SU-DHL-6 (cell line): ENCODE measurements at regions not wholly inside any gene's neighbourhood (a gene's known extent, or its start where the extent isn't known, plus 50 kb on each side); places are given as distances from the start of the nearest gene placed in this dataset.

Experiments
- H2AFZ ChIP-seq: fragments of 200-600 bp; sonication (generic); 2 replicates; pipeline ENCODE4 v1.6.1; 2014; ENCODE audit warnings: low read depth, mild to moderate bottlenecking, moderate library complexity, mixed read lengths, antibody characterized with exemption, low read length; ENCODE audit not compliant: severe bottlenecking
- H3F3A ChIP-seq: fragments of 200-600 bp; shearing (Covaris generic); 2 replicates; pipeline ENCODE4 v1.6.0; 2016; ENCODE audit warnings: antibody characterized with exemption, mild to moderate bottlenecking; ENCODE audit not compliant: insufficient read depth
- H3K27ac ChIP-seq: fragments of 200-600 bp; sonication (generic); 2 replicates; pipeline ENCODE4 v1.5.1; 2016; ENCODE audit warnings: low read depth, mild to moderate bottlenecking, low read length, moderate library complexity, mixed read lengths
- H3K27me3 ChIP-seq: fragments of 200-600 bp; sonication (generic), shearing (Covaris generic); 2 replicates; pipeline ENCODE4 v1.6.0; 2014; ENCODE audit warnings: mild to moderate bottlenecking, low read length
- H3K36me3 ChIP-seq: fragments of 200-600 bp; sonication (generic); 2 replicates; pipeline ENCODE4 v1.6.1; 2014; ENCODE audit warnings: mild to moderate bottlenecking, low read length, mixed read lengths
- H3K4me2 ChIP-seq: fragments of 300-600, 200-600 bp; shearing (Covaris generic), sonication (generic); 2 replicates; pipeline ENCODE4 v1.6.0; 2014; ENCODE audit warnings: low read length, low read depth, mild to moderate bottlenecking; ENCODE audit not compliant: poor library complexity, severe bottlenecking
- H3K4me3 ChIP-seq: fragments of 200-600 bp; sonication (generic); 2 replicates; pipeline ENCODE4 v1.5.1; 2014; ENCODE audit warnings: antibody characterized with exemption, low read length, mild to moderate bottlenecking, mixed read lengths; ENCODE audit not compliant: insufficient read depth, poor library complexity, severe bottlenecking
- H3K79me2 ChIP-seq: fragments of 200-600 bp; sonication (generic); 2 replicates; pipeline ENCODE4 v1.6.1; 2014; ENCODE audit warnings: mild to moderate bottlenecking, low read length, moderate library complexity; ENCODE audit not compliant: insufficient read depth
- H3K9ac ChIP-seq: fragments of 200-600 bp; sonication (generic); 2 replicates; pipeline ENCODE4 v1.7.0; 2014; ENCODE audit warnings: mild to moderate bottlenecking, low read length
- H3K9me2 ChIP-seq: fragments of 200-600 bp; sonication (generic); replicated peaks from 2 replicates; pipeline ENCODE4 v1.6.1; 2014; ENCODE audit warnings: low read length; ENCODE audit not compliant: insufficient read depth
- H3K9me3 ChIP-seq: fragments of 200-600 bp; sonication (generic); 2 replicates; pipeline ENCODE4 v1.6.1; 2014; ENCODE audit warnings: low read length, mixed read lengths; ENCODE audit not compliant: insufficient read depth
- H4K20me1 ChIP-seq: fragments of 200-600 bp; sonication (generic); 2 replicates; pipeline ENCODE4 v1.6.1; 2014; ENCODE audit warnings: low read depth, mild to moderate bottlenecking, antibody characterized with exemption, low read length, moderate library complexity, mixed read lengths
- EZH2phosphoT487 ChIP-seq: fragments of 200-600 bp; sonication (generic), shearing (Covaris generic); conservative IDR thresholded peaks from 2 replicates; pipeline ENCODE4 v1.6.1; 2018; ENCODE audit warnings: mild to moderate bottlenecking, antibody characterized with exemption, low read length, moderate library complexity, mixed read lengths
- TF ChIP-seq, protein P1 (sequence below): fragments of 200-600 bp; sonication (generic); IDR thresholded peaks from one replicate; pipeline ENCODE4 v1.5.1; 2017; ENCODE audit warnings: antibody characterized with exemption, mild to moderate bottlenecking, low read length, moderate library complexity; ENCODE audit not compliant: insufficient read depth, poor library complexity, severe bottlenecking

GRCh38 chr18:78865056-78865598 lies 114.5 kb upstream of the SALL3 start:
- no peaks in the 10 kb centered on the region for H3K9me3 ChIP-seq
- no peaks in the 10 kb centered on the region for H3K36me3 ChIP-seq
- H3K79me2 ChIP-seq: no peaks in the 10 kb centered on the region
- TF ChIP-seq EZH2phosphoT487: no peak
- TF ChIP-seq, protein P1, sequence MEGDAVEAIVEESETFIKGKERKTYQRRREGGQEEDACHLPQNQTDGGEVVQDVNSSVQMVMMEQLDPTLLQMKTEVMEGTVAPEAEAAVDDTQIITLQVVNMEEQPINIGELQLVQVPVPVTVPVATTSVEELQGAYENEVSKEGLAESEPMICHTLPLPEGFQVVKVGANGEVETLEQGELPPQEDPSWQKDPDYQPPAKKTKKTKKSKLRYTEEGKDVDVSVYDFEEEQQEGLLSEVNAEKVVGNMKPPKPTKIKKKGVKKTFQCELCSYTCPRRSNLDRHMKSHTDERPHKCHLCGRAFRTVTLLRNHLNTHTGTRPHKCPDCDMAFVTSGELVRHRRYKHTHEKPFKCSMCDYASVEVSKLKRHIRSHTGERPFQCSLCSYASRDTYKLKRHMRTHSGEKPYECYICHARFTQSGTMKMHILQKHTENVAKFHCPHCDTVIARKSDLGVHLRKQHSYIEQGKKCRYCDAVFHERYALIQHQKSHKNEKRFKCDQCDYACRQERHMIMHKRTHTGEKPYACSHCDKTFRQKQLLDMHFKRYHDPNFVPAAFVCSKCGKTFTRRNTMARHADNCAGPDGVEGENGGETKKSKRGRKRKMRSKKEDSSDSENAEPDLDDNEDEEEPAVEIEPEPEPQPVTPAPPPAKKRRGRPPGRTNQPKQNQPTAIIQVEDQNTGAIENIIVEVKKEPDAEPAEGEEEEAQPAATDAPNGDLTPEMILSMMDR: no peak
- H3F3A ChIP-seq: no peaks in the 10 kb centered on the region
- H3K27me3 ChIP-seq: no peaks in the 10 kb centered on the region; the same call in 1 of the 2 replicates
- no peak overlapping the region for H3K4me2 ChIP-seq
- no peak overlapping the region for H2AFZ ChIP-seq
- no peak overlapping the region for H3K9ac ChIP-seq
- no peaks in the 10 kb centered on the region for H3K9me2 ChIP-seq
- no peaks in the 10 kb centered on the region for H4K20me1 ChIP-seq
- H3K27ac ChIP-seq: no peak overlapping the region
- no peak overlapping the region for H3K4me3 ChIP-seq

DNA sequence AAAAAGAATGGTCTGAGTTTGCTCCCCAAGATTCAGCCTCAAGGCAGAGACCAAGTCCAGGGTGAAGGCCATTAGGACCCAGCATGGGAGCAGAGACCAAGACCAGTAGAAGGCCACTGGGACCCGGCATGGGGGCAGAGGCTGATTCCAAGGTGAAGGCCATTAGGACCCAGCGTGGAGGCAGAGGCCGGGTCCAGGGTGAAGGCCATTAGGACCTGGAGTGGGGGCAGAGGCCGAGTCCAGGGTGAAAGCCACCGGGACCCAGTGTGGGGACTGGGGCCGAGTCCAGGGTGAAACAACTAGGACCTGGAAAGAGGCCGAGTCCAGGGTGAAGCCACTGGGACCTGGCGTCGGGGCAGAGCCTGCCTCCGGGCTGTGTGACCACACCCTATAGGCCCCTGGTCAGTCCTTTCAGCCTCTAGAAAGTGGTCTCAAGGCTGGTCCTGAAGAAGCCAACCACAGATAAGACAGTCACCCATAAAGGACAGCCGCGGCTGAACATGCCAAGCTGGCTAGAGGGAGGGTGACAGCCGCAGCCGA lies 113.8 kb upstream of the SALL3 start:
- no peak for TF ChIP-seq EZH2phosphoT487
- TF ChIP-seq, protein P1: no peak
- Histone ChIP-seq H3K4me3 (no peak overlapping the region), H4K20me1 (no peaks in the 10 kb centered on the region), H3K27ac (no peak overlapping the region), H3K79me2 (no peaks in the 10 kb centered on the region), H2AFZ (no peak overlapping the region), H3K9me2 (no peaks in the 10 kb centered on the region), H3K9ac (no peak overlapping the region), H3K9me3 (no peaks in the 10 kb centered on the region), H3K4me2 (no peak overlapping the region), H3K27me3 (no peaks in the 10 kb centered on the region; the same call in 1 of the 2 replicates), H3K36me3 (no peaks in the 10 kb centered on the region), H3F3A (no peaks in the 10 kb centered on the region)

- Histone ChIP-seq H4K20me1 (no peaks in the 10 kb centered on the region), H2AFZ (no peak overlapping the region), H3F3A (no peaks in the 10 kb centered on the region), H3K9me2 (no peaks in the 10 kb centered on the region), H3K27me3 (no peaks in the 10 kb centered on the region; the same call in 1 of the 2 replicates), H3K36me3 (no peaks in the 10 kb centered on the region), H3K4me3 (no peak overlapping the region), H3K79me2 (no peaks in the 10 kb centered on the region), H3K4me2 (no peak overlapping the region), H3K9ac (no peak overlapping the region), H3K9me3 (no peaks in the 10 kb centered on the region), H3K27ac (no peak overlapping the region)
- TF ChIP-seq, protein P1: no peak
- no peak for TF ChIP-seq EZH2phosphoT487
Measured at GRCh38 chr18:78867131-78867530, 112.5 kb upstream of the SALL3 start.
